ENCODE measurements at regions not wholly inside any gene's neighbourhood (a gene's known extent, or its start where the extent isn't known, plus 50 kb on each side); places are given as distances from the start of the nearest gene placed in this dataset.
"Not testable (repeated sequence)": the region's sequence is repeated elsewhere in the genome, so short reads cannot be mapped to it uniquely, and the experiment has no call there.

DNA sequence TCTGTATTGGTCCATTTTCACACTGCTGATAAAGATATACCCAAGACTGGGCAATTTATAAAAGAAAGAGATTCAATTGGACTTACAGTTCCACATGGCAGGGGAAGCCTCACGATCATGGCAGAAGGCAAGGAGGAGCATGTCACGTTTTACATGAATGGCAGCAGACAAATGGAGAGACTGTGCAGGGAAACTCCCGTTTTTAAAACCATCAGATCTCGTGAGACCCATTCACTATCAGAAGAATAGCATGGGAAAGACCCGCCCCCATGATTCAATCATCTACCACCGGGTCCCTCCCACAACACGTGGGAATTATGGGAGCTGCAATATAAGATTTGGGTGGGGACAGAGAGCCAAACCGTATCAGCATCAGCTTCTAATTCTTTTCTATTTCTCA lies 217.0 kb downstream of the ANAPC1 start:
- H3K4me3 ChIP-seq: no peak overlapping the region
- no peak overlapping the region for H3K27ac ChIP-seq

- Histone ChIP-seq H3K27ac (no peak overlapping the region), H3K4me3 (no peak overlapping the region)
Observed at GRCh38 chr2:111667542-111668273, 216.3 kb downstream of the ANAPC1 start.

GRCh38 chr2:111668274-111668616 lies 215.7 kb downstream of the ANAPC1 start:
- no peak overlapping the region for H3K27ac ChIP-seq

DNA sequence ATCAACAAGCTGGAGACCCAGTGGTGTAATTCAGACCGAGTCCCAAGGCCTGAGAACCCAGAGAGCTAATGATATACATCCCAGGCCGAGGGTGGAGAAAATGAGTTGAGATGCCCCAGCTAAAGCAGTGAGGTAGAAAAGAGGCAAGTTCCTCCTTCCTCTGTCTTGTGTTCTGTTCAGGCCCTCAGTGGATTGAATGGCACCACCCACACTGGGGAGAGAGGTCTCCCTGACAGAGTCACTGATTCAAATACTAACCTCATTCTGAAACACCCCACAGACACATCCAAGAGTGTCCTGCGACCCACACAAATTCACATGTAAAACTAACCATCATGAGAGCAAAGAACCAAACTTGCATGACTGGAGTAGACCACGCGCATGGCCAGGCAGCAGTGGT lies 215.3 kb downstream of the ANAPC1 start:
- Histone ChIP-seq H3K4me3 (no peak overlapping the region), H3K27ac (no peak overlapping the region)

More at GRCh38 chr2:111668274-111668616, 215.7 kb downstream of the ANAPC1 start:
- H3K4me3 ChIP-seq: no peak overlapping the region

DNA sequence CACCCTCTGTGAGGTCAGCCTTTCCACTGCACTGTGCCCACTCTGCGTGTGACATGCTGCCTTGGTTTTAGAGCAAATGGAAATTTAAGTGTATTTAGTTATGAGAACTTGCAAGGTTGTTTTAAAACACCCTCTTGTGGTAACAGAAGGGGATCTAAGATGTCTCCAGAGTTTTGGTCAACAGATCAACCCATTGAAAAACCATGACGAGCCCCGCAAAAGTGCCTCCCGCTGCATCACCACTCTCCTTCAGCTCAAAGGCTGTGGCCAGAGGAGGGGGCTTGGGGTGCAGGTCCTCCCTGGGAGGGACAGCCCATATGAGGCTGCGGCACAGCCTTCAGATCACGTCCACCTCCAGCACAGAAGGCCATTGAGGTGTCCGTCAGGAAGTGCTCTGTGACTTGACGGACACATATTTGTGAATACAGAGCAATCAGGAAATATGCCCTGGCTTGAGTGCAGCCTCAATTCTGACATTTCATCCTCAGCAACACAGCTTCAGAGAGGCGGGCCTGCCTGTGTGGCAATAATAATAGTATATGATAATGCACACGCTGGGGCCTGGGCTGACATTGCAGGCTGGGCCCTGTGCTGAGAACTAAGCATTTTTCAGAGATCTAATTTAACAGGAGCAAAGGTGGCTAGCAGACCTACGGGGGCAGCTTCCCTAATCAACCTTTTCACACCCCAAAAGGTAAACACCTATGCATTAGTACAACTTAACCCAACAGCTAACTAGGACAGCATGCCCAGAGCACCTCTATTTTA lies 213.9 kb downstream of the ANAPC1 start:
- Histone ChIP-seq H3K27ac (no peak overlapping the region), H3K4me3 (no peak overlapping the region)

GRCh38 chr2:111670776-111671175 lies 213.2 kb downstream of the ANAPC1 start:
- Histone ChIP-seq H3K27ac (peak overlapping the region in 1 of 21 experiments; percentile 49), H3K4me3 (no peak overlapping the region)

- H3K4me3 ChIP-seq: no peak overlapping the region
- peak overlapping the region in 1 of 21 experiments; percentile 49 for H3K27ac ChIP-seq
Observed at GRCh38 chr2:111671426-111672150, 212.4 kb downstream of the ANAPC1 start.

DNA sequence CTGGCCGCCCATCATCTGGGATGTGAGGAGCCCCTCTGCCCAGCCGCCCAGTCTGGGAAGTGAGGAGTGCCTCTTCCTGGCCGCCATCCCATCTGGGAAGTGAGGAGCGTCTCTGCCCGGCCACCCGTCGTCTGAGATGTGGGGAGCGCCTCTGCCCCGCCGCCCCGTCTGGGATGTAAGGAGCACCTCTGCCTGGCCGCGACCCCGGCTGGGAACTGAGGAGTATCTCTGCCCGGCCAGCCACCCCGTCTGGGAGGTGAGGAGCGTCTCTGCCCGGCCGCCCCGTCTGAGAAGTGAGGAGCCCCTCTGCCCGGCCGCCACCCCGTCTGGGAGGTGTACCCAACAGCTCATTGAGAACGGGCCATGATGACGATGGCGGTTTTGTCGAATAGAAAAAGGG lies 211.4 kb downstream of the ANAPC1 start:
- H3K4me3 ChIP-seq, H3K27ac ChIP-seq: not testable (repeated sequence)

GRCh38 chr2:111673526-111673925 lies 210.5 kb downstream of the ANAPC1 start:
- Histone ChIP-seq H3K27ac (no peak overlapping the region), H3K4me3 (no peak overlapping the region)

DNA sequence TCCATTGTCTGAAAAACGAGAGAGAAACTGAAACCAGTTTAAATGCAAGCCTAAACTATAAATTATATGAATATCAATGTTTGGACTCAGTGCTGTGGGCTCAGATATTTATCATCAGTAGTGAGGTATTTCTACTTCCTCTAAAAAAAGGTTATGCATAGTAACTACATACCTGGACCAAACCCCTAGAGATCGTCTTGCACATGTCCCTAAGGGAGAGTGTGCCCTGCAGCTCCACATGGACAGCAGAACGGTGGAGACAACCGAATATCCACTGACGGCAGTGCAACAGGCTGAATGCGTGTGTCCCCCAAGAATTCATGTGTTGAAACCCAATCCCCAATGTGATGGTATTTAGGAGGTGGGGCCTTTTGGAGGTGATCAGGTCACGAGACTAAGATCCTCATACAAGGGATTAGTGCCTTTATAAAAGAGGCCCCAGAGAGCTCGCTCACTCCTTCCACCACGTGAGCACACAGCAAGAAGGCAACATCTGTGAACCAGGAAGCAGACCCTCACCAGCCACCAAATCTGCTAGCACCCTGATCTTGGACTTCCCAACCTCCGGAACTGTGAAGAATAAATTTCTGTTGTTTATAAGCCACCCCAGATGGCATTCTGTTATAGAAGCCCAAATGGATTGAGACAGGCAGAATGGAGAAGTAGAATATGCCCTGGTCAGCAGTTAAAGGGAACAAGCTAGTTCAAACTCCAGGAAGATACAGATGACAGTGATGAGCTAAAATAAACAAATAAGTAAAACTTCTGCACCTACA lies 208.4 kb downstream of the ANAPC1 start:
- no peak overlapping the region for H3K4me3 ChIP-seq
- no peak overlapping the region for H3K27ac ChIP-seq

- no peak overlapping the region for H3K4me3 ChIP-seq
- H3K27ac ChIP-seq: no peak overlapping the region
Observed at GRCh38 chr2:111676291-111676822, 207.6 kb downstream of the ANAPC1 start.

- H3K4me3 ChIP-seq: no peak overlapping the region
Observed at GRCh38 chr2:111678161-111678560, 205.8 kb downstream of the ANAPC1 start.

DNA sequence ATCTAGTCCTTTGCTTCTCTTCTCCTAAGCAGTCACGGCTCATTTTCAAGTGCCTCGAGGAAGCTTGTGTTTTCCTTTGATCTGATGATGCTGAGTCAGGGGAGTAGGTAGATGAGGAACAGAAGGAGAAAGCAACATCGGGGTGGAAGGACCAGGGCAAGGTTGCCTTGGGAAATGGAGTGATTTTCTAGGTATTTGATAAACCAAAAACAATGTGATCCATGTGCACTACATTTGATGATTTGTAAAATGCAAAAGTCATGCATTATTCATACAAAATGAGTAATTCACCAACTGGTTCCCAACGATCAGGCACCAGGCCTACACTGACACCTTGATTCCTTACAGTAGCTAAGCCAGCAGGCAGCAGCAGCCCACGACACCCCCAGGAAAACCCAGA lies 205.3 kb downstream of the ANAPC1 start:
- H3K27ac ChIP-seq: no peak overlapping the region

More at GRCh38 chr2:111678161-111678560, 205.8 kb downstream of the ANAPC1 start:
- no peak overlapping the region for H3K27ac ChIP-seq

DNA sequence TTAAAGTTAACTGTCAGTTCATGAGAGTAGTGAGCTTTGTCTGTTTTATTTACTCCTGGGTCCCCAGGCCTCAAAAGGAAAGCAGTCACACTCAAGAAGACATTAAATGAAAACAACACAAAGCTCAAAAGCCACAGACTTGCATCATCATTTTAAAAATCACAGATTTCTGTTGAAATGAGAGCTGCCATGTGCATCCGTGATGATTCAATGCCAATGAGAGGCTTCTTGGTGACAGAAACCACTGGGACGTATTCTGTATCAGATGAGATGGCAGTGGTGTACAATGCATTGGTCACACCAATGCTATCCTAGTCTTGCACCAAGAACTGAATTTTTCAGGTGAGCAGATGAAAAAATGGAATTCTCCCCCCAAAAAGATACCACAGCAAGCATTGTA lies 204.8 kb downstream of the ANAPC1 start:
- Histone ChIP-seq H3K4me3 (no peak overlapping the region), H3K27ac (no peak overlapping the region)

More for the DNA sequence above, 205.3 kb downstream of the ANAPC1 start:
- no peak overlapping the region for H3K4me3 ChIP-seq

DNA sequence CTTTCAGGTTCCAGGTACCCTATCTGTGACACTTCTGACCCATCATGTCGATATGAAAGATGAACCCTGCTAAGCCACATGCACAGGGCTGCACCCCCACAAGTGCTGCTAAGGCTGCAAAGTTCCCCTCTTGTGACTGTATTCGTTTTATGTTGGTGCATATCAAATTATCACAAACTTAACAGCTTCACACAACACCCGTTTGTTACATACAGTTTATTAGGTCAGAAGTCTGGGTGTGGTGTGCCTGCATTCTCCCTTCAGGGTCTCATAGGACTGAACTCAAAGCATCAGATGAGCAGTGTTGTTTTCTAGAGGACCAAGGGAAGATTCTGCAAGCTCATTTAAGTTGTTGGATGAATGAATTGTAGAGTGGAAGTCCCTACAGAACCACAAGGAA lies 199.4 kb downstream of the ANAPC1 start:
- Histone ChIP-seq H3K27ac (no peak overlapping the region), H3K4me3 (no peak overlapping the region)

GRCh38 chr2:111685342-111685741 lies 198.7 kb downstream of the ANAPC1 start:
- Histone ChIP-seq H3K4me3 (no peak overlapping the region), H3K27ac (peak overlapping the region in 1 of 21 experiments; percentile 17)

DNA sequence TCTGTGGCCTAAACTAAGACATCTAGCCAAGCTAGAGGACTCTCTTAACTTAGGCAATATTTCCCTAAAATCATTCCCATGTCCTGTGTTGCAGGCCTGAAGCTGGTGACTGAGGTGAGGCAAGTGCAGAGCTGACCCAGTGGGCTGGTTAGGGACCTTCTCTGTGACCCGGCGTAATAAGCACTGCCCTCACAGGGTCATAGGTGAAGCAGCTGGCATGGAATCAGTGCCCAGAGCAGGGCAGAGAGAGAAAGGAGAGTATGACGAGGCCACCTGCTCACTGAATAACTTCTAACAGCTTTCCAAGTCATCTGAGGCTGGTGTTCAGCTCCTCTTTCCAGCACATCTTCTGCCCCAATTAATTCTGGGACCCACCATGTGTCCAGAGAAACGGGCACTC lies 197.0 kb downstream of the ANAPC1 start:
- H3K27ac ChIP-seq: no peak overlapping the region
- H3K4me3 ChIP-seq: no peak overlapping the region

DNA sequence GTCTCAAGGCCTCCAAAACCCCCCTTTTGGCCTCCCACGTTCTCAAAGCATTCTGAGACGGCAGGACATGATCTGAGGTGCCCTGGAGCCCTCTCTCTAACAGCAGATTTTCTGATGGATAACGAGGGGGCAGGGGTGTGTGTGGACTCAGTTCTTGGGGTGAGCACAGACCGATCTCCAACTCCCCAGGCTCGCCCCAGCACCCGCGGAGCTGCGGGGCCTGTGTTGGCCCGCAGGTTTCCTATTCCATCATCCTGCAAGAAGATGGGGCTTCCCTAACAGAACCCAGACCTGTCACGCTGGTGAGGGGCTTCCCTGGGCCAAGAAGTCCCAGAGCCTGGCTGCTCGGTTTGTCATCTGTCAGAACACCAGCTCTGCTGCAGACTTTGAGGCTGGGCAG lies 196.1 kb downstream of the ANAPC1 start:
- Histone ChIP-seq H3K4me3 (no peak overlapping the region), H3K27ac (no peak overlapping the region)

DNA sequence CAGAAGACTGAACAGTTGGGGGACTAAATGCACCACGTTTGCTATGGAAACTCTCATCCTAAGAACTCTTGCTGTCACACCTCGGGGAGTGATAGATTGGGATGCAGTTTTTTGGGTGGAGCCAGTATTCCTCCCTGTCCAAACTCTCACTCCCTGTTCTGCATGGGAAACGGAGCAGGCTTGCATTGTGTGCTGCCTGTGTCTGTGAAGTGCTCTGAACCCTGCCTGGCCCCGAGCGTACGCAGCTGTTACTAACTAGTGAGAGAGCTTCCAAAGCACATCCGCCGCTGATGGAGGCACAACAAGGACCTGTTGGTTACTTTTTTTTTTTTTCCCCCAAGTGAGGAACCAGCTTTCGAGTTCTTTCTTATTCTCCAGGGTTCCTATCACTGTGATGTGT lies 195.5 kb downstream of the ANAPC1 start:
- H3K27ac ChIP-seq: peak overlapping the region in 1 of 21 experiments; percentile 38
- no peak overlapping the region for H3K4me3 ChIP-seq

DNA sequence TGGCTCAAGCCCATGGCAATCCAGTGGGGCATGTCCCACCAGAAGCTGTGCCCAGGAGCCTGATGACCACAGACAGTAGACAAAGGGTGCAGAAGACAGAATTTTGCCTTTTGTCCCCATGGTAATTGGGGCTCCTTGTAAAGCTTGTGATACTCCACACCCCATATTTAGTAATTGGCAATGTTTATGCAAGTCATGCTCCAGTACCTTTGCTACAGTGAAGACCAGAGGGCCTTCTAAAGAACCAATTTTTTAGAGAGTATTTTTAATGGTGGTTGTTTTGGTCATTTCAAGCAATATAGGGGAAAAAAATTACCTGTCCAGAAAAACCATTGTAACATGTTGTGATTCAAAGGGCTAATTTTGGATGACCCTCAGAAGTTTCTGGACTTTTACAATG lies 194.8 kb downstream of the ANAPC1 start:
- H3K4me3 ChIP-seq: no peak overlapping the region

More for the DNA sequence above, 194.8 kb downstream of the ANAPC1 start:
- H3K27ac ChIP-seq: peak overlapping the region in 1 of 21 experiments; percentile 38

Measured in skin epidermis (tissue), 12 donors.